Tibial nerve (tissue), 4 donors: ENCODE measurements at regions not wholly inside any gene's neighbourhood (a gene's known extent, or its start where the extent isn't known, plus 50 kb on each side); places are given as distances from the start of the nearest gene placed in this dataset.
A peak's percentile ranks its signal among the peaks of the same experiment; 100 is the strongest.

Experiments used
- DNase-seq, 2 donors: peaks; one replicate each; pipeline ENCODE4 v3.0.0-alpha.2; 2019; ENCODE audit warnings: low spot score in 2 of 2
- H3K27ac ChIP-seq, 4 donors: fragments of 200-600 bp; sonication (generic) in 3 of 4; one replicate each; pipeline ENCODE4 v1.5.1; 2017 to 2019; ENCODE audit warnings: mild to moderate bottlenecking in 1 of 4
- H3K27me3 ChIP-seq, 2 donors: fragments of 200-600 bp; sonication (generic) in 1 of 2; one replicate each; pipeline versions ENCODE4 v1.5.1 to v1.6.0; 2017 to 2019
- H3K36me3 ChIP-seq, 3 donors: fragments of 200-600 bp; sonication (generic); one replicate each; pipeline ENCODE4 v1.5.1; 2018 to 2019
- H3K4me1 ChIP-seq, 4 donors: fragments of 200-600 bp; sonication (generic) in 3 of 4; one replicate each; pipeline ENCODE4 v1.5.1; 2017 to 2019
- H3K4me3 ChIP-seq, 4 donors: fragments of 200-600 bp; sonication (generic) in 3 of 4; one replicate each; pipeline ENCODE4 v1.5.1; 2017 to 2019; ENCODE audit warnings: mild to moderate bottlenecking in 1 of 4, moderate library complexity in 1 of 4
- H3K9me3 ChIP-seq, 4 donors: fragments of 200-600 bp; sonication (generic) in 3 of 4; one replicate each; pipeline ENCODE4 v1.5.1; 2017 to 2019
- CTCF ChIP-seq, 5 experiments: fragments of 200-600 bp in 3 of 5; fragments of 450-650 bp in 2 of 5; sonication (generic) in 3 of 5; IDR thresholded peaks; one replicate each; pipeline ENCODE4 v1.5.1; 2016 to 2019; ENCODE audit warnings: antibody characterized with exemption in 5 of 5, mild to moderate bottlenecking in 3 of 5, moderate library complexity in 2 of 5
- EP300 ChIP-seq, 2 donors: sonication (generic); formaldehyde crosslinking; IDR thresholded peaks; one replicate each; pipeline ENCODE4 v1.6.1; 2017; ENCODE audit warnings: antibody characterized with exemption in 2 of 2, mild to moderate bottlenecking in 1 of 2
- POLR2A ChIP-seq, 2 donors: fragments of 450-650 bp; IDR thresholded peaks; one replicate each; pipeline ENCODE4 v1.6.1; 2017; ENCODE audit warnings: antibody characterized with exemption in 2 of 2, mild to moderate bottlenecking in 2 of 2, moderate library complexity in 2 of 2
- WGBS, 2 donors: methylation state at CpG; one replicate each; pipeline ENCODE4 v1.1.5; 2018; 5-methylcytosine and 5-hydroxymethylcytosine counted together

- H3K9me3 ChIP-seq: no peaks in the 10 kb centered on the region
- H3K4me1 ChIP-seq: peaks cover 0 to 38% (median 13%) of the 10 kb centered on the region in 4 donors
- no peak for DNase-seq
- H3K27ac ChIP-seq: peak overlapping the region in 1 of 4 donors; percentile 63
- no peaks in the 10 kb centered on the region for H3K36me3 ChIP-seq
- H3K4me3 ChIP-seq: no peak overlapping the region
- WGBS, 2 donors: 25 to 44% methylated on average over 2 of the region's 2 CpGs
- TF ChIP-seq EP300 (IDR thresholded peaks at IDR 0.05): no peak
- no peak for TF ChIP-seq POLR2A (IDR thresholded peaks at IDR 0.05)
- no peak for TF ChIP-seq CTCF (IDR thresholded peaks at IDR 0.05)
- H3K27me3 ChIP-seq: no peaks in the 10 kb centered on the region
These were observed 160.3 kb upstream of the BMP4 start for GRCh38 chr14:54116972-54117371.

DNA sequence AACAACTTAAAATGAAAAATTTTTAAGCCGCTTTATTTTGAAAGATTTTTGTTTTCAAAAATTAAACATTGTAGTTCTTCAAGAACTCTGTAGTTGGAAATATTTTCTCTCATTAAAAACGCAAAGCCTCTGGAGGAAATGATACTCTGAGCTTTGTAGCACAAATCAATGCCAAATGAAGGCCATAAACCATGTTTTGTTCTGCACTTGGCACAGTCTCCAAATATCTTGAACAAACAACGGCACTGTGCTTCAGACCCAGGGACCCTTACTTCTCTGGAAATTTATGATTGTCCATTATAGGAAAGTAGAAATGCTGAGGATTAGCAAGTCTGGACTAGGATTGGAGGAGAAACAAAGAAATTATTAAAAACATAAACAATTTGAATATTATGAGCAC, 160.8 kb upstream of the BMP4 start:
- H3K4me1 ChIP-seq: peaks cover 0 to 38% (median 13%) of the 10 kb centered on the region in 4 donors
- H3K36me3 ChIP-seq: no peaks in the 10 kb centered on the region
- peak overlapping the region in 1 of 4 donors; percentile 63 for H3K27ac ChIP-seq
- H3K9me3 ChIP-seq: no peaks in the 10 kb centered on the region
- DNase-seq: no peak
- 19 to 22% methylated on average over 3 of the region's 3 CpGs for WGBS, 2 donors
- H3K4me3 ChIP-seq: no peak overlapping the region
- H3K27me3 ChIP-seq: no peaks in the 10 kb centered on the region
- no peak for TF ChIP-seq CTCF (IDR thresholded peaks at IDR 0.05)
- TF ChIP-seq POLR2A (IDR thresholded peaks at IDR 0.05): no peak
- no peak for TF ChIP-seq EP300 (IDR thresholded peaks at IDR 0.05)

DNA sequence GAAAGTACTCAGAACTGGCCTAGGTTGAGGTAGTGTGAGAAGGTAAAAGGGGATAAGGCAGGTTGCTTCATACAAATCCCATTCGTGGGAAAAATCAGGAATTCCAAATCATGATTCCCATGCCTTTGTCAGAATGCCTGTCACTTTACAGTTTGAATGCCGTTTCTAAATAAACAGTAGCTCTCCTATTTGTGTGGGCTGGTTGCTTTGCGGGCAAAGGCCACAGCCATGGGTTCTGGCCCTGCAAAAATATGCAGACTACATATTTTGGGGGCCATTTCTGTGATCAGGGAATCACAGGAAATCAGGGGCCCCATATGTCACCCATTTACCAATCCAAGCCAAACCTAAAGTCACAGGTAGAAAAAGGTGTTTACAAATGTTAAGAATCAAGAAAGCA, 161.3 kb upstream of the BMP4 start:
- H3K27ac ChIP-seq: peak overlapping the region in 1 of 4 donors; percentile 63
- no peaks in the 10 kb centered on the region for H3K9me3 ChIP-seq
- 47 to 63% methylated on average over 3 of the region's 3 CpGs for WGBS, 2 donors

GRCh38 chr14:54120260-54120659, 163.6 kb upstream of the BMP4 start:
- peaks cover 0 to 38% (median 13%) of the 10 kb centered on the region in 4 donors for H3K4me1 ChIP-seq
- WGBS, 2 donors: 39 to 50% methylated on average over 1 of the region's 1 CpG
- no peak for TF ChIP-seq CTCF (IDR thresholded peaks at IDR 0.05)
- no peak for TF ChIP-seq EP300 (IDR thresholded peaks at IDR 0.05)
- TF ChIP-seq POLR2A (IDR thresholded peaks at IDR 0.05): no peak

More for the DNA sequence above, 161.3 kb upstream of the BMP4 start:
- Histone ChIP-seq H3K4me1 (peaks cover 0 to 38% (median 13%) of the 10 kb centered on the region in 4 donors), H3K36me3 (no peaks in the 10 kb centered on the region), H3K27me3 (no peaks in the 10 kb centered on the region), H3K4me3 (no peak overlapping the region)
- DNase-seq: no peak
- TF ChIP-seq CTCF (IDR thresholded peaks at IDR 0.05) (no peak), EP300 (IDR thresholded peaks at IDR 0.05) (no peak), POLR2A (IDR thresholded peaks at IDR 0.05) (no peak)

GRCh38 chr14:54121466-54122027, 164.9 kb upstream of the BMP4 start:
- TF ChIP-seq EP300 (IDR thresholded peaks at IDR 0.05) (no peak), POLR2A (IDR thresholded peaks at IDR 0.05) (no peak), CTCF (IDR thresholded peaks at IDR 0.05) (no peak)
- no peaks in the 10 kb centered on the region for H3K27me3 ChIP-seq
- WGBS, 2 donors: 46 to 50% methylated on average over 5 of the region's 5 CpGs
- H3K4me1 ChIP-seq: peaks cover 0 to 34% (median 12%) of the 10 kb centered on the region in 4 donors
- DNase-seq: no peak
- no peak overlapping the region for H3K4me3 ChIP-seq
- H3K36me3 ChIP-seq: no peaks in the 10 kb centered on the region
- no peak overlapping the region for H3K27ac ChIP-seq
- no peaks in the 10 kb centered on the region for H3K9me3 ChIP-seq

More at GRCh38 chr14:54120260-54120659, 163.6 kb upstream of the BMP4 start:
- Histone ChIP-seq H3K36me3 (no peaks in the 10 kb centered on the region), H3K9me3 (no peaks in the 10 kb centered on the region), H3K4me3 (no peak overlapping the region), H3K27me3 (no peaks in the 10 kb centered on the region), H3K27ac (no peak overlapping the region)
- DNase-seq: no peak
